IMR-90 (cell line): ENCODE measurements at regions not wholly inside any gene's neighbourhood (a gene's known extent, or its start where the extent isn't known, plus 50 kb on each side); places are given as distances from the start of the nearest gene placed in this dataset.

Experiments used
- ATAC-seq: fragments of 200-7000 bp; cut with Tn5 transposase; 2 replicates; pipeline ENCODE4 v1.9.1; 2020; ENCODE audit warnings: low read depth, mild to moderate bottlenecking, moderate library complexity
- BruUV-seq: library from RNA; stranded (reverse); fragments of 400-500 nt; replicated peaks from 2 replicates; lab custom pipeline; 2021; lab: Mats Ljungman, UMichigan
- CTCF ChIA-PET: fragments of 300-600 bp; formaldehyde crosslinking; extraction: SDS; loops from one replicate; lab custom pipeline; 2021; ENCODE audit warnings: antibody characterized with exemption; lab: Yijun Ruan, JAX
- POLR2A ChIA-PET: fragments of 300-600 bp; sonication (Branson Sonifier 250); formaldehyde crosslinking; loops from one replicate; lab custom pipeline; 2022; ENCODE audit warnings: antibody characterized with exemption; ENCODE audit not compliant: unreplicated experiment; lab: Charles Lee
- DNase-seq: peaks from one replicate; pipeline ENCODE4 v3.0.0; 2013
- H2AFZ ChIP-seq: replicated peaks from 2 replicates; pipeline ENCODE3; 2013; ENCODE audit warnings: low read length, mild to moderate bottlenecking; ENCODE audit not compliant: poor library complexity
- H2AK5ac ChIP-seq: 2 replicates; pipeline ENCODE4 v1.6.1; 2013; ENCODE audit warnings: low read depth, low read length, inconsistent platforms
- H2AK9ac ChIP-seq: replicated peaks from 2 replicates; pipeline ENCODE3; 2013; ENCODE audit warnings: mild to moderate bottlenecking, low read depth, low read length, moderate library complexity; ENCODE audit not compliant: poor library complexity
- H2BK120ac ChIP-seq: 2 replicates; pipeline ENCODE4 v1.6.1; 2013; ENCODE audit warnings: low read depth, low read length, inconsistent platforms
- H2BK15ac ChIP-seq: 3 replicates; pipeline ENCODE4 v1.6.1; 2013; ENCODE audit warnings: low read depth, low read length, inconsistent platforms
- H2BK20ac ChIP-seq: 2 replicates; pipeline ENCODE4 v1.6.1; 2013; ENCODE audit warnings: low read depth, mild to moderate bottlenecking, inconsistent platforms, low read length, moderate library complexity
- H2BK5ac ChIP-seq: 2 replicates; pipeline ENCODE4 v1.6.1; 2013; ENCODE audit warnings: mild to moderate bottlenecking, low read depth, low read length, inconsistent platforms; ENCODE audit not compliant: poor library complexity, severe bottlenecking
- H3K14ac ChIP-seq: replicated peaks from 2 replicates; pipeline ENCODE4 v1.6.1; 2013; ENCODE audit warnings: low read depth, low read length, inconsistent platforms
- H3K18ac ChIP-seq: 2 replicates; pipeline ENCODE4 v1.6.1; 2013; ENCODE audit warnings: low read depth, low read length, control low read depth
- H3K23ac ChIP-seq: 2 replicates; pipeline ENCODE4 v1.6.1; 2013; ENCODE audit warnings: low read depth, low read length, inconsistent platforms
- H3K27ac ChIP-seq: 2 replicates; pipeline ENCODE4 v1.5.1; 2013; ENCODE audit warnings: mild to moderate bottlenecking, control low read depth, low read length; ENCODE audit not compliant: insufficient read depth
- H3K27me3 ChIP-seq: 2 replicates; pipeline ENCODE4 v1.6.1; 2013; ENCODE audit warnings: low read length; ENCODE audit not compliant: control insufficient read depth, insufficient read depth
- H3K36me3 ChIP-seq: 2 replicates; pipeline ENCODE4 v1.6.1; 2013; ENCODE audit warnings: low read length, mixed read lengths; ENCODE audit not compliant: control insufficient read depth, insufficient read depth
- H3K4ac ChIP-seq: 2 replicates; pipeline ENCODE4 v1.6.1; 2013; ENCODE audit warnings: low read depth, low read length, inconsistent platforms
- H3K4me1 ChIP-seq: 2 replicates; pipeline ENCODE4 v1.6.1; 2013; ENCODE audit warnings: low read length, mixed read lengths; ENCODE audit not compliant: control insufficient read depth, insufficient read depth
- H3K4me2 ChIP-seq: 2 replicates; pipeline ENCODE4 v1.6.1; 2013; ENCODE audit warnings: low read depth, mild to moderate bottlenecking, control low read depth, low read length, moderate library complexity
- H3K4me3 ChIP-seq: 2 replicates; pipeline ENCODE4 v1.5.1; 2013; ENCODE audit warnings: low read depth, mild to moderate bottlenecking, control low read depth, low read length, moderate library complexity; ENCODE audit not compliant: insufficient read depth
- H3K56ac ChIP-seq: 2 replicates; pipeline ENCODE4 v1.6.1; 2013; ENCODE audit warnings: low read length, inconsistent platforms; ENCODE audit not compliant: insufficient read depth; ENCODE audit errors: extremely low read depth
- H3K79me1 ChIP-seq, 2 experiments: 2 replicates each; pipeline ENCODE4 v1.6.1; 2013; ENCODE audit warnings: low read length in 2 of 2, inconsistent platforms in 1 of 2, low read depth in 1 of 2
- H3K9ac ChIP-seq: 2 replicates; pipeline ENCODE4 v1.6.1; 2013; ENCODE audit warnings: low read depth, low read length, control low read depth
- H3K9me1 ChIP-seq: 2 replicates; pipeline ENCODE4 v1.6.1; 2013; ENCODE audit warnings: low read length, inconsistent platforms; ENCODE audit not compliant: insufficient read depth
- H3K9me3 ChIP-seq: 2 replicates; pipeline ENCODE4 v1.6.1; 2013; ENCODE audit warnings: low read length; ENCODE audit not compliant: control insufficient read depth, insufficient read depth
- H4K20me1 ChIP-seq: 2 replicates; pipeline ENCODE4 v1.6.1; 2013; ENCODE audit warnings: low read length, inconsistent platforms; ENCODE audit not compliant: insufficient read depth
- H4K5ac ChIP-seq: 2 replicates; pipeline ENCODE4 v1.6.1; 2013; ENCODE audit warnings: mild to moderate bottlenecking, low read depth, low read length, control low read depth
- H4K8ac ChIP-seq, 2 experiments: 2 replicates each; pipeline ENCODE4 v1.6.1; 2013; ENCODE audit warnings: low read depth in 2 of 2, low read length in 2 of 2, control low read depth in 1 of 2, inconsistent platforms in 1 of 2
- H4K91ac ChIP-seq: 2 replicates; pipeline ENCODE4 v1.6.1; 2013; ENCODE audit warnings: low read depth, low read length, inconsistent platforms; ENCODE audit not compliant: insufficient read depth
- BHLHE40 ChIP-seq: fragments of 150-350 bp; IDR thresholded peaks from 2 replicates; pipeline ENCODE4 v1.6.1; 2016; ENCODE audit warnings: mild to moderate bottlenecking, low read depth, low read length
- CEBPB ChIP-seq: IDR thresholded peaks from 2 replicates; pipeline ENCODE4 v1.6.1; 2012; ENCODE audit warnings: low read depth, low read length, improper control_type of control experiment
- MAFK ChIP-seq: IDR thresholded peaks from 2 replicates; pipeline ENCODE4 v1.6.1; 2012; ENCODE audit warnings: low read depth, low read length, improper control_type of control experiment
- POLR2A ChIP-seq: IDR thresholded peaks from 2 replicates; pipeline ENCODE4 v1.6.1; 2012; ENCODE audit warnings: mild to moderate bottlenecking, low read depth, low read length
- RAD21 ChIP-seq: IDR thresholded peaks from 2 replicates; pipeline ENCODE4 v1.6.1; 2012; ENCODE audit warnings: low read length, improper control_type of control experiment
- RCOR1 ChIP-seq: IDR thresholded peaks from 2 replicates; pipeline ENCODE4 v1.6.1; 2012; ENCODE audit warnings: mild to moderate bottlenecking, low read length, improper control_type of control experiment; ENCODE audit not compliant: insufficient replicate concordance
- WGBS, 2 experiments: methylation state at CpG; one replicate each; pipeline versions ENCODE4 v1.1.5 to v1.1.7; 2013; ENCODE audit warnings: missing lambda C conversion rate in 2 of 2; ENCODE audit not compliant: insufficient read length in 1 of 2; ENCODE audit errors: extremely low coverage in 2 of 2; 5-methylcytosine and 5-hydroxymethylcytosine counted together
- dilution Hi-C: fragments of 300-500 bp; cut with HindIII; formaldehyde crosslinking; loops from one replicate; pipeline ENCODE4 v1.14.3; 2018; ENCODE audit warnings: low sequenced_read_pairs; ENCODE audit not compliant: unreplicated experiment
- in situ Hi-C: fragments of 300-500 bp; cut with MboI; formaldehyde crosslinking; loops from 3 replicates; pipeline ENCODE4 v1.14.3; 2019; ENCODE audit warnings: low sequenced_read_pairs, inconsistent platforms, mixed read lengths
- intact Hi-C: fragments of 100-400 bp; cut with micrococcal nuclease; formaldehyde crosslinking; loops from 2 replicates; pipeline ENCODE4 v1.10.0; 2022
- TF ChIP-seq, protein P1 (sequence below): fragments of 150-350 bp; IDR thresholded peaks from 2 replicates; pipeline ENCODE4 v1.6.1; 2016; ENCODE audit warnings: low read depth, mild to moderate bottlenecking, low read length, moderate library complexity, borderline replicate concordance

- Histone ChIP-seq H3K56ac (no peak overlapping the region), H2BK15ac (no peak overlapping the region), H3K4me2 (no peak overlapping the region), H3K9me3 (no peaks in the 10 kb centered on the region), H2AFZ (no peak overlapping the region), H4K5ac (no peak overlapping the region), H3K4ac (no peak overlapping the region), H4K91ac (no peak overlapping the region), H3K9me1 (no peaks in the 10 kb centered on the region), H2BK5ac (no peak overlapping the region), H3K23ac (no peak overlapping the region), H3K4me1 (no peaks in the 10 kb centered on the region), H2BK20ac (no peak overlapping the region), H4K20me1 (no peaks in the 10 kb centered on the region), H3K9ac (no peak overlapping the region), H3K79me1 (no peaks in the 10 kb centered on the region), H2AK5ac (no peak overlapping the region), H3K27me3 (no peaks in the 10 kb centered on the region), H2BK120ac (no peak overlapping the region), H3K36me3 (no peaks in the 10 kb centered on the region), H3K4me3 (no peak overlapping the region), H2AK9ac (no peak overlapping the region), H4K8ac (no peak overlapping the region), H3K14ac (no peak overlapping the region), H3K18ac (no peak overlapping the region), H3K27ac (no peak overlapping the region)
- CTCF ChIA-PET, result no interaction called here
- dilution Hi-C loops, result no loop called here
- no CpG with 5 or more reads among the region's 2 CpGs for WGBS, 2 experiments
- BruUV-seq, result no TSS peak
- ATAC-seq (no peak), DNase-seq (no peak)
- intact Hi-C loops, result no loop called here
- POLR2A ChIA-PET, result no interaction called here
- in situ Hi-C loops, result loop anchor here (25.0 kb wide), 1 partner anchor 289 kb away; no protein-coding TSS in a partner anchor
- TF ChIP-seq BHLHE40 (no peak), RCOR1 (no peak), MAFK (no peak), POLR2A (no peak), RAD21 (no peak), CEBPB (no peak)
- TF ChIP-seq, protein P1, sequence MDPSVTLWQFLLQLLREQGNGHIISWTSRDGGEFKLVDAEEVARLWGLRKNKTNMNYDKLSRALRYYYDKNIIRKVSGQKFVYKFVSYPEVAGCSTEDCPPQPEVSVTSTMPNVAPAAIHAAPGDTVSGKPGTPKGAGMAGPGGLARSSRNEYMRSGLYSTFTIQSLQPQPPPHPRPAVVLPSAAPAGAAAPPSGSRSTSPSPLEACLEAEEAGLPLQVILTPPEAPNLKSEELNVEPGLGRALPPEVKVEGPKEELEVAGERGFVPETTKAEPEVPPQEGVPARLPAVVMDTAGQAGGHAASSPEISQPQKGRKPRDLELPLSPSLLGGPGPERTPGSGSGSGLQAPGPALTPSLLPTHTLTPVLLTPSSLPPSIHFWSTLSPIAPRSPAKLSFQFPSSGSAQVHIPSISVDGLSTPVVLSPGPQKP, result no peak
These were observed 83.9 kb upstream of the ANK3 start for GRCh38 chr10:60473557-60473956.
